CD8-positive, alpha-beta memory T cell (primary cell): ENCODE measurements at regions not wholly inside any gene's neighbourhood (a gene's known extent, or its start where the extent isn't known, plus 50 kb on each side); places are given as distances from the start of the nearest gene placed in this dataset.
A peak's percentile ranks its signal among the peaks of the same experiment; 100 is the strongest.

Source experiments
- CTCF ChIA-PET: fragments of 350-600 bp; sonication (Branson Sonifier 250); formaldehyde crosslinking; loops from one replicate; lab custom pipeline; 2021; ENCODE audit warnings: antibody characterized with exemption; lab: Charles Lee
- POLR2A ChIA-PET: fragments of 350-600 bp; sonication (Branson Sonifier 250); formaldehyde crosslinking; loops from one replicate; lab custom pipeline; 2021; ENCODE audit warnings: antibody characterized with exemption; lab: Charles Lee
- DNase-seq, 5 donors: peaks; one replicate each; pipeline versions ENCODE4 v3.0.0 to v3.0.0-alpha.2; 2020 to 2022; ENCODE audit warnings: mixed read lengths in 1 of 5
- H3K27ac ChIP-seq: one replicate; pipeline ENCODE4 v1.7.0; 2013; ENCODE audit warnings: low read depth, mild to moderate bottlenecking, low read length, moderate library complexity
- H3K27me3 ChIP-seq: 2 replicates; pipeline ENCODE4 v1.7.0; 2013; ENCODE audit warnings: low read length, mild to moderate bottlenecking; ENCODE audit not compliant: insufficient read depth, poor library complexity, severe bottlenecking
- H3K36me3 ChIP-seq: 2 replicates; pipeline ENCODE4 v1.7.0; 2013; ENCODE audit warnings: mild to moderate bottlenecking, low read length, moderate library complexity; ENCODE audit not compliant: insufficient read depth
- H3K4me1 ChIP-seq: 2 replicates; pipeline ENCODE4 v1.7.0; 2013; ENCODE audit warnings: mild to moderate bottlenecking, low read length, moderate library complexity; ENCODE audit not compliant: insufficient read depth
- H3K4me3 ChIP-seq: 2 replicates; pipeline ENCODE4 v1.7.0; 2013; ENCODE audit warnings: mild to moderate bottlenecking, low read length
- H3K9me3 ChIP-seq: 2 replicates; pipeline ENCODE4 v1.7.0; 2013; ENCODE audit warnings: mild to moderate bottlenecking, low read length
- H3K27ac Mint-ChIP-seq, 8 donors: one replicate each; pipeline ENCODE4 v1.8.0; 2020 to 2021; ENCODE audit warnings: mixed read lengths in 8 of 8, mild to moderate bottlenecking in 6 of 8, inconsistent platforms in 3 of 8, moderate library complexity in 3 of 8
- H3K27me3 Mint-ChIP-seq, 2 donors: one replicate each; pipeline ENCODE4 v1.8.0; 2020 to 2021; ENCODE audit warnings: mixed read lengths in 2 of 2, mild to moderate bottlenecking in 1 of 2, moderate library complexity in 1 of 2
- H3K36me3 Mint-ChIP-seq, 3 donors: one replicate each; pipeline ENCODE4 v1.8.0; 2020 to 2021; ENCODE audit warnings: mixed read lengths in 3 of 3, inconsistent platforms in 1 of 3, mild to moderate bottlenecking in 1 of 3
- H3K4me1 Mint-ChIP-seq, 3 donors: one replicate each; pipeline ENCODE4 v1.8.0; 2020 to 2021; ENCODE audit warnings: mixed read lengths in 3 of 3, inconsistent platforms in 1 of 3, mild to moderate bottlenecking in 1 of 3
- H3K4me3 Mint-ChIP-seq, 7 donors: one replicate each; pipeline ENCODE4 v1.8.0; 2020 to 2021; ENCODE audit warnings: mixed read lengths in 7 of 7, mild to moderate bottlenecking in 6 of 7, moderate library complexity in 4 of 7, inconsistent platforms in 2 of 7
- H3K9me3 Mint-ChIP-seq, 5 donors: one replicate each; pipeline ENCODE4 v1.8.0; 2020 to 2022; ENCODE audit warnings: mixed read lengths in 5 of 5, mild to moderate bottlenecking in 3 of 5, moderate library complexity in 2 of 5, inconsistent platforms in 1 of 5

- Mint-ChIP-seq H3K4me3 (no peak overlapping the region), H3K9me3 (peaks cover 7 to 34% (median 18%) of the 10 kb centered on the region in 5 donors)
- no peak overlapping the region for H3K4me3 ChIP-seq
These were observed 416.1 kb downstream of the PCDH18 start for GRCh38 chr4:137116144-137116543.

GRCh38 chr4:137106733-137107132 lies 425.6 kb downstream of the PCDH18 start:
- no peaks in the 10 kb centered on the region for H3K36me3 ChIP-seq
- H3K27me3 ChIP-seq: no peaks in the 10 kb centered on the region
- Mint-ChIP-seq H3K27me3 (no peaks in the 10 kb centered on the region), H3K9me3 (peaks cover 0 to 16% (median 2%) of the 10 kb centered on the region in 5 donors), H3K27ac (no peak overlapping the region), H3K4me3 (no peak overlapping the region), H3K4me1 (no peaks in the 10 kb centered on the region), H3K36me3 (no peaks in the 10 kb centered on the region)
- ChIA-PET POLR2A (no interaction called here), CTCF (no interaction called here)
- H3K4me3 ChIP-seq: no peak overlapping the region
- no peaks in the 10 kb centered on the region for H3K4me1 ChIP-seq
- DNase-seq: no peak
- H3K9me3 ChIP-seq: no peaks in the 10 kb centered on the region
- H3K27ac ChIP-seq: no peak overlapping the region

More at GRCh38 chr4:137116144-137116543, 416.1 kb downstream of the PCDH18 start:
- Mint-ChIP-seq H3K4me1 (no peaks in the 10 kb centered on the region), H3K27ac (no peak overlapping the region), H3K27me3 (no peaks in the 10 kb centered on the region), H3K36me3 (no peaks in the 10 kb centered on the region)
- H3K36me3 ChIP-seq: no peaks in the 10 kb centered on the region
- ChIA-PET POLR2A (no interaction called here), CTCF (no interaction called here)
- H3K4me1 ChIP-seq: no peaks in the 10 kb centered on the region
- H3K27ac ChIP-seq: no peak overlapping the region
- no peaks in the 10 kb centered on the region for H3K27me3 ChIP-seq
- DNase-seq: no peak
- no peaks in the 10 kb centered on the region for H3K9me3 ChIP-seq

GRCh38 chr4:137106287-137106686 lies 426.0 kb downstream of the PCDH18 start:
- H3K36me3 Mint-ChIP-seq: no peaks in the 10 kb centered on the region
- Histone ChIP-seq H3K4me3 (no peak overlapping the region), H3K27me3 (no peaks in the 10 kb centered on the region), H3K9me3 (no peaks in the 10 kb centered on the region), H3K27ac (no peak overlapping the region), H3K4me1 (no peaks in the 10 kb centered on the region), H3K36me3 (no peaks in the 10 kb centered on the region)
- CTCF ChIA-PET: no interaction called here
- no peak overlapping the region for H3K27ac Mint-ChIP-seq
- POLR2A ChIA-PET: no interaction called here
- no peak overlapping the region for H3K4me3 Mint-ChIP-seq
- peaks cover 0 to 20% (median 2%) of the 10 kb centered on the region in 5 donors for H3K9me3 Mint-ChIP-seq
- H3K4me1 Mint-ChIP-seq: no peaks in the 10 kb centered on the region
- no peak for DNase-seq
- no peaks in the 10 kb centered on the region for H3K27me3 Mint-ChIP-seq

- H3K36me3 Mint-ChIP-seq: peaks cover 0 to 5% (median 0%) of the 10 kb centered on the region in 3 donors
- peaks cover 0 to 16% (median 7%) of the 10 kb centered on the region in 5 donors for H3K9me3 Mint-ChIP-seq
- Histone ChIP-seq H3K36me3 (no peaks in the 10 kb centered on the region), H3K9me3 (no peaks in the 10 kb centered on the region), H3K27ac (no peak overlapping the region), H3K27me3 (no peaks in the 10 kb centered on the region), H3K4me3 (no peak overlapping the region), H3K4me1 (no peaks in the 10 kb centered on the region)
- H3K27ac Mint-ChIP-seq: no peak overlapping the region
- ChIA-PET CTCF (no interaction called here), POLR2A (no interaction called here)
- H3K4me1 Mint-ChIP-seq: no peaks in the 10 kb centered on the region
- H3K4me3 Mint-ChIP-seq: no peak overlapping the region
- H3K27me3 Mint-ChIP-seq: no peaks in the 10 kb centered on the region
- no peak for DNase-seq
These were observed 441.3 kb downstream of the PCDH18 start for GRCh38 chr4:137090951-137091350.

- no peak overlapping the region for H3K27ac Mint-ChIP-seq
- no peak for DNase-seq
- Histone ChIP-seq H3K27ac (no peak overlapping the region), H3K27me3 (no peaks in the 10 kb centered on the region), H3K4me3 (no peak overlapping the region), H3K4me1 (no peaks in the 10 kb centered on the region), H3K9me3 (no peaks in the 10 kb centered on the region), H3K36me3 (no peaks in the 10 kb centered on the region)
- H3K9me3 Mint-ChIP-seq: peaks cover 5 to 17% (median 12%) of the 10 kb centered on the region in 5 donors
- H3K36me3 Mint-ChIP-seq: no peaks in the 10 kb centered on the region
- no peak overlapping the region for H3K4me3 Mint-ChIP-seq
- no peaks in the 10 kb centered on the region for H3K4me1 Mint-ChIP-seq
- POLR2A ChIA-PET: no interaction called here
- H3K27me3 Mint-ChIP-seq: no peaks in the 10 kb centered on the region
- CTCF ChIA-PET: no interaction called here
These were observed 448.6 kb downstream of the PCDH18 start for GRCh38 chr4:137083571-137084135.

- no peak for DNase-seq
These were observed 450.2 kb downstream of the PCDH18 start for GRCh38 chr4:137082061-137082460.

GRCh38 chr4:137076908-137077307 lies 455.4 kb downstream of the PCDH18 start:
- H3K27me3 Mint-ChIP-seq: no peaks in the 10 kb centered on the region
- H3K36me3 Mint-ChIP-seq: no peaks in the 10 kb centered on the region
- Histone ChIP-seq H3K27ac (no peak overlapping the region), H3K4me1 (no peaks in the 10 kb centered on the region), H3K36me3 (no peaks in the 10 kb centered on the region), H3K4me3 (no peak overlapping the region), H3K27me3 (no peaks in the 10 kb centered on the region), H3K9me3 (no peaks in the 10 kb centered on the region)
- ChIA-PET CTCF (no interaction called here), POLR2A (no interaction called here)
- no peak overlapping the region for H3K4me3 Mint-ChIP-seq
- no peaks in the 10 kb centered on the region for H3K4me1 Mint-ChIP-seq
- H3K9me3 Mint-ChIP-seq: peaks cover 2 to 28% (median 6%) of the 10 kb centered on the region in 5 donors
- DNase-seq: no peak
- H3K27ac Mint-ChIP-seq: peak overlapping the region in 1 of 8 donors; percentile 55

More at GRCh38 chr4:137082061-137082460, 450.2 kb downstream of the PCDH18 start:
- Mint-ChIP-seq H3K4me1 (no peaks in the 10 kb centered on the region), H3K9me3 (peaks cover 5 to 17% (median 10%) of the 10 kb centered on the region in 5 donors), H3K27me3 (no peaks in the 10 kb centered on the region), H3K27ac (no peak overlapping the region), H3K4me3 (no peak overlapping the region), H3K36me3 (no peaks in the 10 kb centered on the region)
- ChIA-PET POLR2A (no interaction called here), CTCF (no interaction called here)
- no peaks in the 10 kb centered on the region for H3K4me1 ChIP-seq
- no peaks in the 10 kb centered on the region for H3K36me3 ChIP-seq
- H3K9me3 ChIP-seq: no peaks in the 10 kb centered on the region
- no peaks in the 10 kb centered on the region for H3K27me3 ChIP-seq
- no peak overlapping the region for H3K4me3 ChIP-seq
- no peak overlapping the region for H3K27ac ChIP-seq

- Mint-ChIP-seq H3K4me1 (no peaks in the 10 kb centered on the region), H3K27me3 (no peaks in the 10 kb centered on the region), H3K36me3 (no peaks in the 10 kb centered on the region), H3K9me3 (peaks cover 2 to 27% (median 6%) of the 10 kb centered on the region in 5 donors), H3K27ac (no peak overlapping the region), H3K4me3 (no peak overlapping the region)
- Histone ChIP-seq H3K4me1 (no peaks in the 10 kb centered on the region), H3K9me3 (no peaks in the 10 kb centered on the region), H3K36me3 (no peaks in the 10 kb centered on the region), H3K4me3 (no peak overlapping the region), H3K27me3 (no peaks in the 10 kb centered on the region), H3K27ac (no peak overlapping the region)
- CTCF ChIA-PET: no interaction called here
- POLR2A ChIA-PET: no interaction called here
- no peak for DNase-seq
These were observed 456.7 kb downstream of the PCDH18 start for GRCh38 chr4:137075586-137075985.
